ENCODE measurements at regions not wholly inside any gene's neighbourhood (a gene's known extent, or its start where the extent isn't known, plus 50 kb on each side); places are given as distances from the start of the nearest gene placed in this dataset.
A peak's percentile ranks its signal among the peaks of the same experiment; 100 is the strongest.

- no peak for DNase-seq
- Histone ChIP-seq H3K36me3 (no peaks in the 10 kb centered on the region), H3K9me3 (no peaks in the 10 kb centered on the region), H3K4me3 (no peak overlapping the region), H3K4me1 (peaks cover 0 to 19% (median 14%) of the 10 kb centered on the region in 4 donors), H3K27ac (peak overlapping the region in 2 of 4 donors; percentile 49 to 59), H3K27me3 (no peaks in the 10 kb centered on the region)
- TF ChIP-seq POLR2AphosphoS5 (IDR thresholded peaks at IDR 0.05) (no peak), CTCF (IDR thresholded peaks at IDR 0.05) (no peak), POLR2A (IDR thresholded peaks at IDR 0.05) (no peak), EP300 (IDR thresholded peaks at IDR 0.05) (no peak)
- 84 to 85% methylated on average over 6 of the region's 6 CpGs for WGBS, 2 donors
- intact Hi-C loops (cut with DNase I) = no loop called here
Observed at GRCh38 chr5:54632131-54632701, 114.7 kb downstream of the SNX18 start.

DNA sequence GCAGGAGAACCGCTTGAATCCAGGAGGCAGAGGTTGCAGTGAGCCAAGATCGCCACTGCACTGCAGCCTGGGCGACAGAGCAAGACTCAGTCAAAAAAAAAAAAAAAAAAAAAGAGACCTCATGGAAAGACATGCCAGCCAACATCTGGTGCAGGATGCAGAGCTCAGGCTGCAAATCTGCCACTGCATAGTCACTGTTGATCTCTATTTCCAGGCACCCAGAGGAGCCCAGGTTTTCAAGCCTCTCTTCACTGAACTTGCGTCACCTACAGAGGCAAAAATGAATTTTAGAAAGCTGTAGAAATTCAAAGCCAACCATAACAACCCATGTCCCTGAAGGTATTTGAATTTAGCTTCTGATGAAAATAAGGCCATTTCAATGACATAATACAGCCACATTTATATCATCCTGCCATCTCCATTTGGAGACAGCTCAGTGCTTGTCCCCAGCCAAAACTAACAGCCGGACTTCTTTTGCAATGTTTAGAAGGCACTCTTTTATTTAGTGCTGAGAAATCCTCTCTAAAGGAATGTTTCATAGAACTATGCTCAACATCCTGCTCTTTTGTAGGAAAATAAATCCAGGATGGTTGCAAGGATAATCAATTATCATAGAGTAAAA, 113.3 kb downstream of the SNX18 start:
- DNase-seq = no peak
- Histone ChIP-seq H3K27ac (peak overlapping the region in 2 of 4 donors; percentile 34 to 59), H3K4me1 (peaks cover 0 to 19% (median 14%) of the 10 kb centered on the region in 4 donors), H3K4me3 (no peak overlapping the region), H3K27me3 (no peaks in the 10 kb centered on the region), H3K9me3 (no peaks in the 10 kb centered on the region), H3K36me3 (no peaks in the 10 kb centered on the region)
- 86 to 91% methylated on average over 5 of the region's 5 CpGs for WGBS, 2 donors
- intact Hi-C loops (cut with DNase I) = no loop called here
- TF ChIP-seq POLR2A (IDR thresholded peaks at IDR 0.05) (no peak), EP300 (IDR thresholded peaks at IDR 0.05) (no peak), CTCF (IDR thresholded peaks at IDR 0.05) (no peak), POLR2AphosphoS5 (IDR thresholded peaks at IDR 0.05) (peak in 3 of 4 donors; percentile 26 to 43 (median 40))

DNA sequence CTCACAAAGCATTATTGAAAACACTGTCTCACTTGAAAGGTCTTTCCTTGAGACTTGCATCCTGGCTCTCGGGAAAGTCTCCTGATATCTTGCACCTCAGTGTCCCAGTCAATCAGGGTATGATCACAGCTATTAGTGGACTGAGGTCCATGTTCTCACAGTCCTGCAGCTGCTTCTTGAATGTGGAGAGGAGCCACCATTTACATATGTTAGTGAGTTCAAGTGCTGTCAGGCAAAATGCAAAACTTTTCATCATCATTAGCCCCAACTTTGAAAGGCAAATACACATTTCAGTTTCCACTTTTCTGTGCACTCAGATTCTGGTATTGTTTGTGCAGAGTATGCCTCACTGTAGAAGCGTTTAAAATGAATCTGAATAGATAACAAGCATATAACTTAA, 111.6 kb downstream of the SNX18 start:
- no peaks in the 10 kb centered on the region for H3K36me3 ChIP-seq
- no peaks in the 10 kb centered on the region for H3K9me3 ChIP-seq
- H3K4me1 ChIP-seq = peaks cover 0 to 19% (median 14%) of the 10 kb centered on the region in 4 donors
- TF ChIP-seq POLR2AphosphoS5 (IDR thresholded peaks at IDR 0.05) (no peak), EP300 (IDR thresholded peaks at IDR 0.05) (no peak), CTCF (IDR thresholded peaks at IDR 0.05) (no peak), POLR2A (IDR thresholded peaks at IDR 0.05) (no peak)
- H3K4me3 ChIP-seq = no peak overlapping the region
- WGBS, 2 donors = 88 to 89% methylated on average over 2 of the region's 2 CpGs
- H3K27me3 ChIP-seq = no peaks in the 10 kb centered on the region
- no peak for DNase-seq
- no peak overlapping the region for H3K27ac ChIP-seq
- intact Hi-C loops (cut with DNase I) = no loop called here

- H3K4me1 ChIP-seq = peaks cover 0 to 19% (median 14%) of the 10 kb centered on the region in 4 donors
- intact Hi-C loops (cut with DNase I) = no loop called here
Observed at GRCh38 chr5:54628050-54628449, 110.5 kb downstream of the SNX18 start.

More at GRCh38 chr5:54628050-54628449, 110.5 kb downstream of the SNX18 start:
- no peak for DNase-seq
- 89 to 99% methylated on average over 1 of the region's 1 CpG for WGBS, 2 donors
- H3K27me3 ChIP-seq = no peaks in the 10 kb centered on the region
- H3K27ac ChIP-seq = no peak overlapping the region
- H3K9me3 ChIP-seq = peaks cover 0 to 2% (median 0%) of the 10 kb centered on the region in 4 donors
- TF ChIP-seq EP300 (IDR thresholded peaks at IDR 0.05) (no peak), POLR2AphosphoS5 (IDR thresholded peaks at IDR 0.05) (no peak), CTCF (IDR thresholded peaks at IDR 0.05) (no peak), POLR2A (IDR thresholded peaks at IDR 0.05) (no peak)
- no peaks in the 10 kb centered on the region for H3K36me3 ChIP-seq
- H3K4me3 ChIP-seq = no peak overlapping the region
